NCI-H1105 treated with DMSO at 0.1 percent for 48 hours (cell line): ENCODE measurements at regions not wholly inside any gene's neighbourhood (a gene's known extent, or its start where the extent isn't known, plus 50 kb on each side); places are given as distances from the start of the nearest gene placed in this dataset.
"Not testable (repeated sequence)": the region's sequence is repeated elsewhere in the genome, so short reads cannot be mapped to it uniquely, and the experiment has no call there.

ENCODE experiments used
- DNase-seq: peaks from one replicate; lab custom pipeline; 2025; lab: John Stamatoyannopoulos, UW

DNA sequence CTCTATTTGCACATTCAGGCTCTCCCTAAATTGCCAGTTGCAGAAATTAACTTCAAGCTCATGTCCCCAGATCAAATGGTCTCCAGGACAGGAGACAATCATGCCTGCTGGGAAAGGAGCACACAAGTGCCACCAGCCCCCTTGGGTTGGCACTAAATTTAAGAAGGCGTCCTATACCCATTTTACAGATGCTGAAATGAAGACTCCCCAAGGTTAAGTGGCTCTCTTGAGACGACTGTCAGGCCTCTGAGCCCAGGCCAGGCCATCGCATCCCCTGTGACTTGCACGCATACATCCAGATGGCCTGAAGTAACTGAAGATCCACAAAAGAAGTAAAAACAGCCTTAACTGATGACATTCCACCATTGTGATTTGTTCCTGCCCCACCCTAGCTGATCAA, 232.5 kb upstream of the FOXF1 start:
- DNase-seq, result not testable (repeated sequence)

DNA sequence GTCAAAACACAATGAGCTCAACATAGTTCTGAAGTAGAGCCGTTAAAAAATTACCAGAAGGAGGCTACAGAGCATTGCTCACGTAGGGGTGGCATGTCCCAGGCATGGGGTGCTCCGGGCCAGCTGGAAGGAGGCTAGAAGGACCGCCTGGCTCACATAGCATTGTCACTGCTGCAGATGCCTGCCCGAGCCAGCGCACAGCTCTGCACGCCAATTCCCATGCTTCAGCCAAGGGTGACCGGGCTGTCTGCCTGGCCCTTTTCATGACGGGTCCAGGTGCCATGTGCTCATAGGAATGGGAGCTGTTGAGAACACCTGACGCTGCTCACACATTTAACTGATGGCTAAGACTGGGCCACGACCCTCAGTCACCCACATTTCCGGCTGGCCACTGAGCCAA, 228.9 kb upstream of the FOXF1 start:
- no peak for DNase-seq

DNA sequence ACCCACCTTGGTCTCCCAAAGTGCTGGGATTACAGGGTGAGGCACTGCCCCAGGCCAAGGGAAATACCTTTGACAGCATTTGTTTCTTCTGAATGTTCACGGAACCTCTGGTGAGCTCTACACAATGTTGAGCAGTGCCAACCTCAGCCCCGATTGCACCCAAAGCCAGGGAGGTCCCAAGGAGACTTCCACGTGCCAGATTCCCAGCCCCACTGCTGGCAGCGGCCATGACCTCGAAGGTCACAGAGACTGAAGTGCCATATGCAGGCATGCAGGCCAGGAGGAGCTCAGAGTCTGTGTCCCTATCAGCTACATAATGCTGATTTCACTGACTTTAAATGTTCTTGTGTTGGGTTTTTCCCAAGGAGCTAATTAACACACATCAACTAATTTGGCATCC, 226.4 kb upstream of the FOXF1 start:
- DNase-seq, result no peak

DNA sequence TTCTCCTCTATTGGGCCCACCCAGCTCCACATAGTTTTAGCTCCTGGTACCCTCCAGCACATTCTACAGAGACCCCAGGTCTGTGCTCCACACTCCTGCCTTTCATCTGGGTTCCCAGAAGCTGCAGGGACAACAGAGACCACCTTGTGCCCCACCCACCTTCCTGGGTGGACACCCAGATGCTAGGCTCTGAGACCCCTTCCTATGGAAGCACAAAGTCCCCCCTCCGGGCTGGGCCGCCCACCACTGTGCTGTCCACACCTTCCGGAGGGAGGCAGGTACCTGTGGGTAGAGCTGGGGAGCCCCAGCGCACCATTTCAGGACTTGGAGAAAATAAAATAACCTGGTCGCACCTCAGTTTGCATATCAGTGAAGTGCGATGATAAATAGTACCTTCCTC, 224.9 kb upstream of the FOXF1 start:
- DNase-seq, result no peak

DNA sequence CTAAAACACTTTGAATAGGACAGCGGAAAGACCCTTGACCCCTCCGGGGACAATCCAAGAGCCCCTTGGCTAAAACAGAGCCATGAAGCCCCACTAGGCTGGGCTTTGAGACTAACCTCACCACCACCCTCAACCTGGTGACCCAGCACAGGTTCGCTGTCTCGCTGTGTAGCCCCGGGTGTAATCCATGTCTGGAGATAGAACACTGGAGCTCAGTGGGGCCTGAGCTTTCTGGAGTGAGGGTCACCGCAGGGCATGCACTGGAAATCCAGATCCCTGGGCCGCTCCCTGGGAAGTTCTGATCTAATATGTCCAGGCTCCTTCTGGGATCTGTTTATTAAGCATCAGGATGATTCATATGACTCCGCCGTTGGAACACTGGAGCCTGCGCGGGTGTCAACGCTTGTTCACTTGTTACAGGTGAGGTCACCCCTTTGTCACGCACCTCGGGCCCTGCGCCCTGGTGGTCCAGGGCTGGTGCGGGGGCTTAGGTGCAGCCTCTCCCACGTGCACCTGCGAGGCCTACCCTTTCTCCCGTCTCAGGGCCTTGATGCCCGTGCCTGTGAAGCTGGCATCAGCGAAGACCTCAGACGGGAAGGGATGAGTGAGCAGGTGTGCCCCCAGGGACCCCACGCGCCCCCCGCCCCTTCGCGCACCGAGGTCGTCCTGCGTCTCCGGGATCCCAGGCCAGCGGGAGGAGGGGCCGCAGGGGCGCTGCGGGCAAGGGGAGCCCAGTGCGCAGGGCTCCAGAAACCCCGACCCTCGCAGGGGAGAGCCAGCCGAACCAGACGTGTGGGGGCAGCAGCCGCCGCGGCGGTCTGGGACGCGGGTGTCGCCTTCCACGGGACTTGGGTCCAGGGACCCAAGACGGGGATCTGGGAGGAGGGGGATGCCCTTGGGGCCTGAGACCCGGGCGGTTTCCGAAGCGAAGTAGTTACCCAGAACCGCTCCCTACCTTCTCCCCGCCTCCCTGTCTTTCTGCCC, 224.1 kb upstream of the FOXF1 start:
- no peak for DNase-seq

DNA sequence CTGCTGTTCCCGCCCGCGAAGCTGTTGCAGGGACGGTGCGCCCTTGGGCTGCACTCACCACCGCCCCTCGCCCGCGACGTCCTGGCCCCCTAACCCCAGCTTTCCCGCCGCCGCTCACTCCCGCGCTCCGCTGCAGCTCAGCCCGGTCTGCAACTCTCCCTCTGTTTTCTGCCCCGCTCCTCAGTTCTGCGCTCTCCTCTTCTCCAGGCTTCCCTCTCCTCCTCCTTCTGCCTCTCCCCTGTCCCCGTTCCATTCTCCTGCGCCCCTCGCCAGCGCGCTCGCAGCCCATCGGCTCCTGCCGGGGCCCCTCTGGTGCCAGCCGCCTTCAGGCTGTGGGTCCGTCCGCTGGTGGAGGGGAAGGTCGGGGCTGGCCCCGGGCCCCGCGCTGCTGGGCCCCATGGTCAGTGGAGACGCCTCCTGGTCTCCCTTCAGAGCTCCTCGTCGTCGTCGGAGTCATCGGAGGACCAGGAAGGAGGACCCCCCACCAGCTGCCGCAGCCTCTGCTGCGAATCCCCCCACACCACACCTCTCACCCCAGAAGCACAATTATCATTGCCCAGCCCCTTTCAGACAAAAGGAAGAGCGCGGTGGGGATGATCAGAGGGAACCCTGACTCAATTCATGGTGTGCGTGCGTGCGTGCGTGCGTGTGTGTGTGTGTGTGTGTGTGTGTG, 223.2 kb upstream of the FOXF1 start:
- DNase-seq, result no peak

DNA sequence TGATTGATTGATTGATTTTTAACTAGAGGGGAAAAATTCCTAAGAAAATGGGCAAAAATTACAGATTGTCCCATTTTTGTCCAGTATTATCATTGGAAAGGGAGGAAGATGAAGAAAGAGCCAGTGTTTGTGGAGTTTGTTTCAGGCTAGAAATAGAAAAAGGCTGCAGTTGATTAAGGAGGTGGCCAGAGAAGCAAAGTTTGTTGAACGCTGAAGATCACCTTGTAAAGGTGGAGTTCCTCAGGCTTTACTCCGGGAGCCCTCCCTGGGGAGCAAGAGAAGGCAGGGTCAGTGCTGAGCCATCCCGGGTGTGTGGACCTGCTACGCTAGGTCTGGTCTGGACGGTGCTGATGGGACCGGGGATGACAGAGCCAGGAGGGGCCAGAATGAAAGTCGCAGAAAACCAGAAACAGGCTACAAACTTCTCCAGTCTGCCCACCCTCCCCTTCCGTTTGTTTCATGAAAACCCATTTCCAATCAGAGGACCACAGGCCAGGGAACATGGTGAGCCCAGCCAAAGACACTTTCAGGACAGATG, 222.6 kb upstream of the FOXF1 start:
- DNase-seq, result no peak

DNA sequence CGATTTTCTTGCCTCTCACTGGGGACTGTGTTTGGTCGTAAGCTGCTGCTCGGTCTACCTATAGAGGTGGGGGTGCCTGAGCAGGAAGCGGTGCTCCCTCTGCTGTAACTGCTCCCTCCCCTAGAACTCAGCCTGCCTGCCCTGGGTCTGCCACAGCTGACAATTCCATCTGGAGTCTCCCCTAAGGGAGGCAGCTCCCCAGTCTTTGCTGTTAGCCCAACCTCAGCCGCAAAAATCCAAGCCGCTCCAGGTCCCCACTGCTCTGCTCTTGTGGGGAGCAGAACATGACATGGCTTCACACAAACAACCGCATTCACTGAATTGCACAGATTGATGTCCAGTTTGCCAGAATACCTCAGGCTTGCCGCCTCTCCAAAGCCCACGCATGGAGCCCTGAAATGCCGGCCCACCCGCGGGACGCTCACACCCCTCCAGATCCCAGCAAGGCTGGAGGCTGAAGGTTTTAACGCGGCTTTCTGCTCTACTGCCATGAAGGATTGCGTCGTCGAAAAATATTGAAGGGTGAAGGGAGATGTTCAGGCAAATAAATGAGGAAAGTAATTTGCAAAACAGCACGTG, 221.5 kb upstream of the FOXF1 start:
- no peak for DNase-seq

DNA sequence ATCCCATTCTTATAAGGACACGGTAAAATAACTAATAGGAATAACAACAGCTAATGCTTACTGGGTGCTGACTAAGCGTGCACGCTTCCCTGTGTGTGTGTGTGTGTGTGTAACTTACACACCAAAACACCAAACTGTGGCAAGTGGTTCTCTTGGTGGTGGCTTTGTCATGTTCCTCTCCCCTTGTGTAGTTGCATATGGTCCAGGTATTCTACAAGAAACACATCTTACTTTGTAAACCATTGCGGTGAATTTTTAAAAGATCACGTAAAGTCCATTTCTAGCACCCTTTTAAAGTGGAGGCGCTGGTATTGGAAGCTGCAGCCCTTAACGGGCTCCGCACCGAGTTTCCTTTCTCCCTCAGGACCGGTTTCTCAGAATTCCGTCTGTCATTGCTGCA, 221.0 kb upstream of the FOXF1 start:
- DNase-seq, result no peak

DNA sequence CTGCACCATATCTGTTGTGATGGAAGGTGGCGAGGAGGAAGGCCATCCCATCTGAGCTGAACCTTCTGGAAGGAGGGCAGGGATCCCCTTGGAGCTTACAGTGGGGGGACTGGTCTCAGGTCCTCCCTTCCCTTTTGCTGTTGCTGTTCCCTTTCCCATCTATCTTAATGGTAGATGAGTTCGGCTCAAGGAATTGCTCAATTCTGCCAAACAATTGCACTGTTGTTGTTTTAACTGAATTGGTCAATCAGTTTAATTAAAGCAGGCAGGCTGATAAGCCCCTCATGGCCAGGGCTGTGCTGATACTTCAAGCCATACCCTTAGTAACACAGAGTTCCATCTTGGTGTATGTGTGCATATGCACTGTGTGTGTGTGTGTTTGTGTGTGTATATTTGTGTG, 220.4 kb upstream of the FOXF1 start:
- DNase-seq, result no peak

DNA sequence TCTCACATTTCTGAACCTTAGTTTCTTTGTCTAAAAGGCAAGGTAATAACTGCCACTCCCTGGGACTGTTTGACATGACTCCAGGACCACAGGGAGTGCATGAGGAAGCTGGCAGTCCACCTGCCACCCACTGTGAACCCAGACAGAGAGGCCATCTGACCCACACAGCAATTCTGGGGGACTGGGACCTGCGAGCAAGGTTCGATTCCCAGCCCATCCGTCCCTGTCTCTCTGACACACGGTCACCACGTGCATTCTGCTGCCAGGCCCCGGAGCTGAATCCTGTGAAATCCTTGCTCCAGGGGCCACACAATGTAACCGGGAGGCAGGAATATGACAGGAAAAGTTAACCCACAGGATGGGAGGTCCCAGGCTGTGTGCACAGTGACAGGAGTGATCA, 218.8 kb upstream of the FOXF1 start:
- DNase-seq, result no peak

DNA sequence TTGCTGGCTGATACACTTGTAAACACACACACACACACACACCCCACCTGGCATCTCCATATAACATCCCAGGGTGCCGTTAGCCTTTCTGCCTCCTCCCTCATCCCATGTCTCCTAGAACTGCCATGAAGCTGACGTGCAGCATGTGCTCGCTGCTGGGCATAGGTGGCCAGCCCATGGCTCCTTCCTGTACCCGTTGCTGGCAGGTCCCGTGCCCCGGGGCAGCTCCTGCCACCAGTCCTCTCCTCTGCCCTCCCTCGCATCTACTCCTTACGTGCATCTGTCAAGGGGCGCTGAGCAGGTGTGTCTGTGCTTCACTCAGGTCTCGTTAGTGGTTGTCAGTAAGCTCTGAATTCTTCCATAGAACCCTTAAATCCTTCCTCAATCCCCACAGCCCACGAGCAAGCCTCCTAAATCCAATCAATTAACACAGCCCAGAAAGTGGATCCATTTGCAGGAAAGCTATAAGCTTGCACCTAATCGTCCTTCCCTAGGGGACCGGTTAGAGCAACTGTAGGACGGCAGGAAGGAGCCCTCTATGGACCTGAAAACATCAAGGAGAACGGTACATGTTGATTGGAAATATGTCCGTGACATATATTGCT, 218.1 kb upstream of the FOXF1 start:
- DNase-seq, result no peak

DNA sequence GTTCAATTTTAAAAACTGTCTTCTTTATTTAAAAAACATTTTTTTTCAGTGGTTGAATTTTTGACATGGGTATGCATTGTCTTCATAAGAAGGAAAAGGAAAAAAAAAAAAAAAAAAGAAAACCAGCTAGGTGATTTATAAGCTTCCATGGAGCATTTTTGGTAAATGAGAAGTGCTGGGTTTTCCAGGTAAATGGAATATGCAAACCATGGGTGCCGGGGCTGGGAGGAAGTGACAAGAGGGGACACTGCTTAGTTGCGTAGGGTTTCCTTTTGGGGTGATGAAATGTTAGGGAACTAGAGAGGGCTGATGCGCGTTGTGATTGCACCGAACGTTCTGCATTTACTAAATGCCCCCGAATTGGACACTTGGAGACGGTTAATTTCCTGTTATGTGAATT, 217.4 kb upstream of the FOXF1 start:
- DNase-seq, result no peak

DNA sequence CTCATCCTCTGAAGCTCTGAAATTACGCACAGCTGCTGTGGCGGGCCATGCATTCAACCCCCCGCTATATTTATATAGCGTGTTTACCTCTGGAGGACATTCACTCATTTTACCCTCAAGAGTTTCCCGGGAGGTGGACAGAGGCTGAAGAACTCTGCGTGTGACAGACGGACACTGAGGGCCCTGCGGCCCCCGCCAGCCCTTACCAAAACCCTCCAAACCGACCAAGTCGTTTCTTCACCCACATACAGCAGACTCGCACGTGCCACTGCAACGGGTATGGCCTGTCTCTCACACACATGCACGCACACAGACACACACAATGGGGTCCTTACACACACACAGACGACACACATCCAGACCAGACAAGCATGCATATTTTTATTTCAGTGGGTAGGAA, 216.4 kb upstream of the FOXF1 start:
- no peak for DNase-seq

DNA sequence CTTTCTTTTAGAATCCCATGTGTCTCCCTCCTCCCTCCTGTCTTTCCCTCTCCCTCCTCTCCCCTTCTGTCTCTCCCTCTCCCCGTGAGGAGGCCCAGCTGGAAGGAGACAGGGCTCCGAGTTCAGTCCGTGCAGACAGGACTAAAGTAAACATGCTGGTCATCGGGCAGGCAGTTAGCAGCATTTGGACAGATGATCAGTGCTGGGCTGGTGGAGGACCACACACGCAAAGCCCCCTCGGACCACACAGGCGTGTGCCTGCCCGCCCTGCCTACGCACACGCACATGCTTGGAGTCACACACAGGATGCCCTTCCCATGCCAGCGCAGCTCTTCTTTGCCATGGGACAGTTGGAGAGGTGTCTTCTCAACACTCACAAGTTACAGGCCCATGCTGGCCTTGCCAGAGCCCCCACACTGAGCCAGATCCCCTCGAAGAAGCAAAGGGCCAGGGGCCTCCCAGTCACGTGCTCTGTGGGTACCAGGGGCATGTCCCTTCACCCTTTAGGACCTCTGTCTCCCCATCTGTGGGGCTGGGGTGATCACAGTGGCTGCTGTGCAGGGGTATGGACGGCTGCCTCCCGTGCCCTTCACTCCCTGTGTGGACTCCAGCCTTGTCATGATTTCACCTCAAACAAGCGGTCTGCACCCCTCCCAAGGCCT, 215.7 kb upstream of the FOXF1 start:
- DNase-seq, result no peak

DNA sequence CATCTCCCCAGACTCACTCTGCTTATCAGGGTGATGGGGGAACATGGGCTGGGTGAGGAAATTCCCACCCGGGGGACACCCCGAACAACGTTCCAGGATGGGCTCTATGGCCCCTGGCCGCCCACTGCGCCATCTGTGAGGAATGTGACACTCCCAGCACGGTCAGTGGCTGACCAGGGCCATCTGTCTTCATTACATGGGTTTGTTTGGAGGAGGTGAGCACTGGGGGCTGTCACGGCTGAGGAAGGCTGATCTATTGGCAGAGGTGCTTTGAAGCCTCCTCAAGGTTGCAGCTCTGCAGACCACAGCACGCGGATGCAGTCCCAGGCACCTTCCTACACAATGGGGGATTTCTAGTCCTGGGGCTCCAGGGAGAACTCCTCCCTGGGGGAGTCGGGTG, 214.1 kb upstream of the FOXF1 start:
- no peak for DNase-seq

DNA sequence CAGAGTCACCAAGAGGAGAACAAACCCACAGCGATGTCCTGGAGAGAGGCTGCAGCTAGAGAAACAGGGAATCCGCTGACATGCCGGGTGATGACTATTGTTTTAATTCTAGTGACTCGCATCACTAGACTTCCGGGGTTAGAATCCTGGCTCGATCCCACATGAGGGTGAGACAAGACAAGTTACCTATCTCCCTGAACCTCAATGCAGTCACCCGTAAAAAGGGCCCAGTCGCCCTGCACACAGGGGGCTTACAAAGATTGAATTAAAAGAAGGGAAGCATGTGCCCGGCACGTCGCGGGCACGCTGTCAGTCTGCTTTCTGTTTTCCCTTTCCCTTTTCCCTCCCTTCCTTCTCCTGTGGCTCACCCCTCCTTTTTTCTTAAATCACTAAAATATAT, 212.9 kb upstream of the FOXF1 start:
- DNase-seq, result no peak

DNA sequence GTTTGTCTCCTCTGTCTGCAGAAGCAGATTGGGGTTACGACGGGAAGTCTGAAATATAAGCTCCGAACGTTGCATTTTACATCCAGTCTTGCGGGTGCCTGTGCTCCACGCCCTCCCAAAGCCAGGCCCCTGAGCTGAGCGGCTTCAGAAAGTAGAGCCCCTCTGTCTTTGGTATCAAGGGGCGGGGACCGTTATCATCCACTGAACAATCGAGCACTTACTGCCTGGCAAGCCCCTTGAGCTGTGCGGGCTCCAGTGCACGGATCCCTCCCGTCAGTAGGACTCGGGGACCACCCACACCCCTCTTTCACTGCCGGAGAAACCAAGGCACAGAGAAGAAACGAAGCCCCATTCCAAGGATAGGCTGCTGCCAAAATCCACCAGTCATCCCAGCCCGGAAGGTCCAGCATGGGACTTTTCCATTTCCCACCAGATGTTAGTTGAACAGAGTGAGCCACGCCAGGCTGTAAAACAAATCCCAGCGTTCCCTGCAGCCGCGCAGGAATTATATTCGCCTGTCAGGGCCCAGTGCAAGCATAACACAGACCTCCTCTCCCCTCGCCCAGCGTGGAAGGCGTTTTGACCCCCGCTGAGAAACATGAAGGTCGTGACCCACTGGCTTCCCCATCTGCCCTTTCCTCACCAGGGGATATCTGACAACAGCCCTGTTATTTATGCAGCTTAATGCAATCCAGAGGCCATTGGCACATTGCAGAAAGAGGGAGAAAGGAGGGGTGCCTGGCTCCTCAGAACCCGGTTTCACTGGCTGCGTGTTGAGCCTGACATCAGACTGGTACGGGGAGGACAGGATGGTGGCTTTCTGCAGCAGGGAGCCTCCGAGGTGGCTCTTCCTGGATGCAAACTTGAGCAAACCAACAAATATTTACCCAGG, 212.2 kb upstream of the FOXF1 start:
- DNase-seq, result no peak

DNA sequence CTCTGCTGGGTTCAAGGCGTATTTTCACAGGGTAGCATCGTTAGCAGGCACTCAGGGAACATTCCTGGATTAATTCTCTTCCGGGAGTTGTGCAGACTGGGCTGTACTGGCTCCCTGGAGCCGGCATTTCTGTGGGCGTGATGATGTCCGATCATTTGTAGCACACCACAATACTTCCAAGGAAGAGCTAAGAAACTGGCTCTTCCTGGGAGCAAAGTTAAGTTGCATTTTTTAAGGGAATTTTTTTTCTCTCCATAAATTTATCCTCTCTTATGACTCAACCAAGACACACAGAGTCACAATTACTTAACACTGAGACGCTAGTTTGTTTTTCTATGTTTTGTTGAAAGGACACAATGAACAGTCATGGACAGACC, 211.6 kb upstream of the FOXF1 start:
- no peak for DNase-seq

DNA sequence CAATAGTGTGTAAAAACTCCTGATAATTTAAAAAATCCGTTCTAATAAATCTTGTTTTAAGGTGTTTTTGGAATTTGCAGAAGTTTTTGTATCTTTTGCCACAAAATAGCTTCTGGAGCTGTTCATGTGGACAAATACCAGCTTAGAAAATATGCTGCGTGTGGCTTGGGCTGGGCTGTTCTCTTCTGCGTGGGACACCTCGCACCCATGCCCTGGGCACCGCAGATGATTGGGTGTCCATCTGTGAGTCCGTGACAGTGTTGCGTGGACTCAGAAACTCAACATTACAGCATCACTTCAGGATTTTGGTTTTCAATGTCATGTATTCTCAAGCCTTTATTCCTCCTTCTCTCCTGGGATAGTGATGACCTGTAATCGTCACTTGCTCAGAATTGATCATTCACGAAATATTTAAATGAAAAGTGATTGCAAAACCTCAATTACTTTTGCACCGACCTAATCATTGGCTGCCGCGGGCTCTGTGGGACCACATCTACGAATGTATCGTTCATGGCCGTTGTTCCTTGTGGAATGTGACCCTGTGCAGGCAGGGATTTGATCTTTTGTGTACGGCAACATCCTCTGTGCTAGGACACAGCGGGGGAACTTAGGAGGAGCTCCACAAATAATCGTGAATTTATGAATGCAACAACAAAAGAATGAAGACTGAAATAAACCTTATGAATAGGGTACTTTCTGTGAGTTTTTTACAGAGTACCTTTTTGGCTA, 210.3 kb upstream of the FOXF1 start:
- DNase-seq, result no peak
